ENCODE measurements at regions not wholly inside any gene's neighbourhood (a gene's known extent, or its start where the extent isn't known, plus 50 kb on each side); places are given as distances from the start of the nearest gene placed in this dataset.

DNA sequence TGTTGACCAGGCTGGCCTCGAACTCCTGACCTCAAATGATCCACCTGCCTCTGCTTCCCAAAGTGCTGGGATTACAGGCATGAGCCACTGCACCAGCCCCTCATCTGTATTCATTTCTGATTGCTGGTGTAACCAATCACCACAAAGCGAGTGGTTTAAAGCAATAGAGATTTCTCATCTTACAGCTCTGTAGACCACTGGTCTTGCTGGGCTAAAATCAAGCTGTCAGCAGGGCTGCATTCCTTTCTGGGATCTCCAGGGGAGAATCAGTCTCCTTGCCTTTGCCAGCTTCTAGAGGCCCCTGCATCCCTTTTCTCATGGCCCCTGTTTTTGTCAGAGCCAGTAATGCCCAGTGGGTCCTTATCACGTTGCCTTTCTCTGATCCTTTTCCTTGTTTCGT lies 49.9 kb upstream of the PMEPA1 start:
- TF ChIP-seq, protein P1, sequence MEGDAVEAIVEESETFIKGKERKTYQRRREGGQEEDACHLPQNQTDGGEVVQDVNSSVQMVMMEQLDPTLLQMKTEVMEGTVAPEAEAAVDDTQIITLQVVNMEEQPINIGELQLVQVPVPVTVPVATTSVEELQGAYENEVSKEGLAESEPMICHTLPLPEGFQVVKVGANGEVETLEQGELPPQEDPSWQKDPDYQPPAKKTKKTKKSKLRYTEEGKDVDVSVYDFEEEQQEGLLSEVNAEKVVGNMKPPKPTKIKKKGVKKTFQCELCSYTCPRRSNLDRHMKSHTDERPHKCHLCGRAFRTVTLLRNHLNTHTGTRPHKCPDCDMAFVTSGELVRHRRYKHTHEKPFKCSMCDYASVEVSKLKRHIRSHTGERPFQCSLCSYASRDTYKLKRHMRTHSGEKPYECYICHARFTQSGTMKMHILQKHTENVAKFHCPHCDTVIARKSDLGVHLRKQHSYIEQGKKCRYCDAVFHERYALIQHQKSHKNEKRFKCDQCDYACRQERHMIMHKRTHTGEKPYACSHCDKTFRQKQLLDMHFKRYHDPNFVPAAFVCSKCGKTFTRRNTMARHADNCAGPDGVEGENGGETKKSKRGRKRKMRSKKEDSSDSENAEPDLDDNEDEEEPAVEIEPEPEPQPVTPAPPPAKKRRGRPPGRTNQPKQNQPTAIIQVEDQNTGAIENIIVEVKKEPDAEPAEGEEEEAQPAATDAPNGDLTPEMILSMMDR (IDR thresholded peaks at IDR 0.05) = no peak
- TF ChIP-seq EP300 (IDR thresholded peaks at IDR 0.05) (no peak), POLR2A (IDR thresholded peaks at IDR 0.05) (no peak)
